ENCODE measurements at regions not wholly inside any gene's neighbourhood (a gene's known extent, or its start where the extent isn't known, plus 50 kb on each side); places are given as distances from the start of the nearest gene placed in this dataset.

GRCh38 chr5:6266671-6267197 lies 111.6 kb downstream of the MED10 start:
- DNase-seq (ENCODE audit: extremely low spot score): no peak
- intact Hi-C loops (cut with DNase I): no loop called here
- Histone ChIP-seq H3K36me3 (no peaks in the 10 kb centered on the region), H3K27ac (replicated peaks in 1 of 4) (no peak overlapping the region), H3K4me3 (no peak overlapping the region), H3K4me1 (no peaks in the 10 kb centered on the region), H3K27me3 (no peaks in the 10 kb centered on the region), H3K9me3 (peaks cover 0 to 13% (median 0%) of the 10 kb centered on the region in 4 donors)
- WGBS: 68% methylated on average over 3 of the region's 3 CpGs
- TF ChIP-seq, protein P1, sequence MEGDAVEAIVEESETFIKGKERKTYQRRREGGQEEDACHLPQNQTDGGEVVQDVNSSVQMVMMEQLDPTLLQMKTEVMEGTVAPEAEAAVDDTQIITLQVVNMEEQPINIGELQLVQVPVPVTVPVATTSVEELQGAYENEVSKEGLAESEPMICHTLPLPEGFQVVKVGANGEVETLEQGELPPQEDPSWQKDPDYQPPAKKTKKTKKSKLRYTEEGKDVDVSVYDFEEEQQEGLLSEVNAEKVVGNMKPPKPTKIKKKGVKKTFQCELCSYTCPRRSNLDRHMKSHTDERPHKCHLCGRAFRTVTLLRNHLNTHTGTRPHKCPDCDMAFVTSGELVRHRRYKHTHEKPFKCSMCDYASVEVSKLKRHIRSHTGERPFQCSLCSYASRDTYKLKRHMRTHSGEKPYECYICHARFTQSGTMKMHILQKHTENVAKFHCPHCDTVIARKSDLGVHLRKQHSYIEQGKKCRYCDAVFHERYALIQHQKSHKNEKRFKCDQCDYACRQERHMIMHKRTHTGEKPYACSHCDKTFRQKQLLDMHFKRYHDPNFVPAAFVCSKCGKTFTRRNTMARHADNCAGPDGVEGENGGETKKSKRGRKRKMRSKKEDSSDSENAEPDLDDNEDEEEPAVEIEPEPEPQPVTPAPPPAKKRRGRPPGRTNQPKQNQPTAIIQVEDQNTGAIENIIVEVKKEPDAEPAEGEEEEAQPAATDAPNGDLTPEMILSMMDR (IDR thresholded peaks at IDR 0.05): no peak
- no peak for TF ChIP-seq POLR2A (IDR thresholded peaks at IDR 0.05; ENCODE audit: low read depth)
- TF ChIP-seq EP300 (IDR thresholded peaks at IDR 0.05): no peak
- TF ChIP-seq POLR2AphosphoS5 (IDR thresholded peaks at IDR 0.05): no peak

DNA sequence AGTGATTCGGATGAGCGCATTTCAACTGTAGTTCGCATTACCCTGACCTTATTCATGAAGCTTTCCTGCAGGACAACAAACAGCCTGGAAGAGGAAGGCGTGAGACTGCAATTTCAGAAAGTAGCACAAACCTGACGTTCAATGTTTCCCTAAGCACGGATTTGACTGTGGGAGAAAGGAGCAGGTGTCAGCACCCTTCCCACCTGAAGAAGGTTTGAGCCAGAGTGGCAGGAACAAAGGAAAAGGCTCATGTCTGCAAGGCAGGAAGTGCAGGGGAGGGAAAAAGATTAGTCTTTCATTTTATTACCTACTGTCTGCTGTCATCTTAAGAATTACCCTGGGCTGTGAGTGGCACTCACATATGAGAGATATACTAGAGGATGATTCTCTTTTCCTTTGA lies 114.0 kb downstream of the MED10 start:
- Histone ChIP-seq H3K9me3 (no peaks in the 10 kb centered on the region), H3K36me3 (no peaks in the 10 kb centered on the region), H3K4me1 (peaks cover 0 to 9% (median 0%) of the 10 kb centered on the region in 4 donors), H3K27me3 (no peaks in the 10 kb centered on the region), H3K27ac (replicated peaks in 1 of 4) (no peak overlapping the region), H3K4me3 (no peak overlapping the region)
- peak; percentile 74 for DNase-seq (ENCODE audit: extremely low spot score)
- TF ChIP-seq, protein P1 (IDR thresholded peaks at IDR 0.05): no peak
- no peak for TF ChIP-seq POLR2AphosphoS5 (IDR thresholded peaks at IDR 0.05)
- TF ChIP-seq POLR2A (IDR thresholded peaks at IDR 0.05; ENCODE audit: low read depth): no peak
- TF ChIP-seq EP300 (IDR thresholded peaks at IDR 0.05): no peak
- WGBS: 94% methylated on average over 6 of the region's 6 CpGs
- intact Hi-C loops (cut with DNase I): no loop called here

GRCh38 chr5:6262651-6263363 lies 115.5 kb downstream of the MED10 start:
- H3K27me3 ChIP-seq: no peaks in the 10 kb centered on the region
- peak; percentile 89 for DNase-seq (ENCODE audit: extremely low spot score)
- TF ChIP-seq POLR2A (IDR thresholded peaks at IDR 0.05; ENCODE audit: low read depth): no peak
- no peak for TF ChIP-seq EP300 (IDR thresholded peaks at IDR 0.05)
- no peak for TF ChIP-seq POLR2AphosphoS5 (IDR thresholded peaks at IDR 0.05)
- TF ChIP-seq, protein P1 (IDR thresholded peaks at IDR 0.05): no peak
- H3K4me3 ChIP-seq: no peak overlapping the region
- intact Hi-C loops (cut with DNase I): no loop called here
- no peaks in the 10 kb centered on the region for H3K36me3 ChIP-seq
- peaks cover 0 to 9% (median 0%) of the 10 kb centered on the region in 4 donors for H3K4me1 ChIP-seq
- 89% methylated on average over 13 of the region's 13 CpGs for WGBS
- H3K27ac ChIP-seq (replicated peaks in 1 of 4): no peak overlapping the region
- no peaks in the 10 kb centered on the region for H3K9me3 ChIP-seq

- H3K9me3 ChIP-seq: no peaks in the 10 kb centered on the region
- WGBS: 38% methylated on average over 4 of the region's 4 CpGs
- no peak for TF ChIP-seq EP300 (IDR thresholded peaks at IDR 0.05)
- TF ChIP-seq POLR2A (IDR thresholded peaks at IDR 0.05; ENCODE audit: low read depth): no peak
- TF ChIP-seq, protein P1 (IDR thresholded peaks at IDR 0.05): no peak
- no peak for TF ChIP-seq POLR2AphosphoS5 (IDR thresholded peaks at IDR 0.05)
- no peak for DNase-seq (ENCODE audit: extremely low spot score)
- no peak overlapping the region for H3K4me3 ChIP-seq
- intact Hi-C loops (cut with DNase I): no loop called here
- no peaks in the 10 kb centered on the region for H3K27me3 ChIP-seq
- peaks cover 0 to 9% (median 0%) of the 10 kb centered on the region in 4 donors for H3K4me1 ChIP-seq
- H3K36me3 ChIP-seq: no peaks in the 10 kb centered on the region
- no peak overlapping the region for H3K27ac ChIP-seq (replicated peaks in 1 of 4)
Measured at GRCh38 chr5:6261668-6262067, 116.7 kb downstream of the MED10 start.
